CD14-positive monocyte (primary cell): ENCODE measurements at regions not wholly inside any gene's neighbourhood (a gene's known extent, or its start where the extent isn't known, plus 50 kb on each side); places are given as distances from the start of the nearest gene placed in this dataset.

Experiments
- DNase-seq, 3 donors: peaks; one replicate each; pipeline ENCODE4 v3.0.0-alpha.2; 2011 to 2022
- H2AFZ ChIP-seq: 2 replicates; pipeline ENCODE4 v1.6.0; 2012; ENCODE audit warnings: mild to moderate bottlenecking, low read depth, low read length, inconsistent platforms; ENCODE audit not compliant: insufficient read depth, poor library complexity, severe bottlenecking
- H3K27ac ChIP-seq, 2 donors: 1 replicate in 1 of 2; 2 replicates in 1 of 2; pipeline ENCODE4 v1.5.1; 2012 to 2013; ENCODE audit warnings: low read length in 2 of 2, control low read depth in 1 of 2, inconsistent platforms in 1 of 2, low read depth in 1 of 2, mild to moderate bottlenecking in 1 of 2
- H3K27me3 ChIP-seq, 2 donors: one replicate each; pipeline versions ENCODE4 v1.6.0 to v1.6.1; 2011 to 2013; ENCODE audit warnings: low read length in 2 of 2; ENCODE audit not compliant: control insufficient read depth in 2 of 2, insufficient read depth in 2 of 2
- H3K36me3 ChIP-seq, 2 donors: replicated peaks in 1 of 2; 1 replicate in 1 of 2; 2 replicates in 1 of 2; pipeline versions ENCODE4 v1.5.1 to v1.6.1; 2012 to 2013; ENCODE audit warnings: low read length in 2 of 2, control low read depth in 1 of 2, inconsistent platforms in 1 of 2, mild to moderate bottlenecking in 1 of 2; ENCODE audit not compliant: insufficient read depth in 2 of 2, control insufficient read depth in 1 of 2
- H3K4me1 ChIP-seq, 2 donors: 1 replicate in 1 of 2; 2 replicates in 1 of 2; pipeline versions ENCODE4 v1.5.1 to v1.6.1; 2012 to 2013; ENCODE audit warnings: low read length in 2 of 2, control low read depth in 1 of 2, inconsistent platforms in 1 of 2, mild to moderate bottlenecking in 1 of 2, moderate library complexity in 1 of 2; ENCODE audit not compliant: insufficient read depth in 2 of 2, control insufficient read depth in 1 of 2
- H3K4me2 ChIP-seq: replicated peaks from 2 replicates; pipeline ENCODE3; 2012; ENCODE audit warnings: low read length, moderate library complexity, mild to moderate bottlenecking; ENCODE audit not compliant: poor library complexity, severe bottlenecking; ENCODE audit errors: extremely low read depth
- H3K4me3 ChIP-seq, 3 experiments: fragments of 200-600 bp in 1 of 3; sonication (generic) in 1 of 3; replicated peaks in 1 of 3; 1 replicate in 2 of 3; 2 replicates in 1 of 3; pipeline ENCODE4 v1.5.1; 2011 to 2013; ENCODE audit warnings: low read length in 3 of 3, mild to moderate bottlenecking in 3 of 3, control low read depth in 2 of 3, low read depth in 2 of 3, inconsistent platforms in 1 of 3, moderate library complexity in 1 of 3
- H3K79me2 ChIP-seq: 2 replicates; pipeline ENCODE4 v1.6.0; 2012; ENCODE audit warnings: mild to moderate bottlenecking, control low read depth, inconsistent platforms, low read length, moderate library complexity; ENCODE audit not compliant: insufficient read depth
- H3K9ac ChIP-seq: 2 replicates; pipeline ENCODE4 v1.6.0; 2017; ENCODE audit warnings: low read length, mild to moderate bottlenecking; ENCODE audit not compliant: insufficient read depth, poor library complexity, severe bottlenecking
- H3K9me3 ChIP-seq, 2 donors: replicated peaks in 1 of 2; 1 replicate in 1 of 2; 2 replicates in 1 of 2; pipeline versions ENCODE4 v1.5.1 to v1.6.1; 2012 to 2013; ENCODE audit warnings: low read length in 2 of 2, control low read depth in 1 of 2; ENCODE audit not compliant: control insufficient read depth in 1 of 2, insufficient read depth in 1 of 2
- H4K20me1 ChIP-seq: 2 replicates; pipeline ENCODE4 v1.6.0; 2012; ENCODE audit warnings: mild to moderate bottlenecking, low read length, control low read depth, moderate library complexity; ENCODE audit not compliant: insufficient read depth
- H3K27ac Mint-ChIP-seq, 7 donors: one replicate each; pipeline ENCODE4 v1.8.0; 2020; ENCODE audit warnings: mild to moderate bottlenecking in 7 of 7, mixed read lengths in 7 of 7, moderate library complexity in 6 of 7, inconsistent platforms in 2 of 7
- H3K27me3 Mint-ChIP-seq, 3 donors: one replicate each; pipeline ENCODE4 v1.8.0; 2021 to 2022; ENCODE audit warnings: low read depth in 3 of 3, mild to moderate bottlenecking in 3 of 3, mixed read lengths in 3 of 3, moderate library complexity in 3 of 3, inconsistent platforms in 1 of 3
- H3K36me3 Mint-ChIP-seq, 2 donors: one replicate each; pipeline ENCODE4 v1.8.0; 2020; ENCODE audit warnings: mixed read lengths in 2 of 2, inconsistent platforms in 1 of 2, mild to moderate bottlenecking in 1 of 2
- H3K4me1 Mint-ChIP-seq: one replicate; pipeline ENCODE4 v1.8.0; 2020; ENCODE audit warnings: mild to moderate bottlenecking, mixed read lengths
- H3K4me3 Mint-ChIP-seq, 2 donors: one replicate each; pipeline ENCODE4 v1.8.0; 2020; ENCODE audit warnings: mild to moderate bottlenecking in 2 of 2, mixed read lengths in 2 of 2, moderate library complexity in 1 of 2
- H3K9me3 Mint-ChIP-seq, 7 donors: one replicate each; pipeline ENCODE4 v1.8.0; 2020 to 2022; ENCODE audit warnings: mixed read lengths in 7 of 7, mild to moderate bottlenecking in 6 of 7, moderate library complexity in 6 of 7, inconsistent platforms in 2 of 7
- WGBS: methylation state at CpG from one replicate; pipeline ENCODE4 v1.1.5; 2013; ENCODE audit warnings: missing lambda C conversion rate; ENCODE audit not compliant: insufficient coverage; 5-methylcytosine and 5-hydroxymethylcytosine counted together
- intact Hi-C, 2 donors: fragments of 100-400 bp; cut with micrococcal nuclease; formaldehyde crosslinking; loops; one replicate each; pipeline versions ENCODE4 v1.15.0 to v1.15.1; 2023
- TF ChIP-seq, protein P1 (sequence below): fragments of 200-600 bp; IDR thresholded peaks from one replicate; pipeline ENCODE4 v1.8.0; 2022; ENCODE audit warnings: antibody characterized with exemption, mild to moderate bottlenecking

DNA sequence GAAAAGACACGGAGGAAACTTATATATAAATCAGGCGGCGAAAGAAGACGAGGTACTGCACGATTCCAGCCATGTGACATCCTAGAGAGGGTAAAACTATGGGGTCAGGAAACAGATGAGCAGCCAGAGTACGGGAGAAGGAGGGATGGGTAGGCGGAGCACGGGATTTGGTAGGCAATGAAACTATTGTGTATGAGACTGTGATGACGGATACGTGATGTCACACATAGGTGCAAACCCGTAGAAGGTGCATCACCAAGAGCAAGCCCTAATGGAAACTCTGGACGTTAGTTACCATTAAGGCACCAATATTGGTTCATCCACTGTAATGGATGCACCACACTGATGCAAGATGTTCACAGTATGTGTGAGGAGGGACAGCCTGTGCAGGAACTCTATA is 93.8 kb upstream of the MGMT start:
- no peaks in the 10 kb centered on the region for H3K4me1 ChIP-seq
- H3K36me3 ChIP-seq: no peaks in the 10 kb centered on the region
- no peak overlapping the region for H3K27ac ChIP-seq
- H3K27me3 ChIP-seq: peaks cover 19 to 21% of the 10 kb centered on the region in 2 donors
- 90% methylated on average over 11 of the region's 12 CpGs for WGBS
- H3K79me2 ChIP-seq: no peaks in the 10 kb centered on the region
- no peak overlapping the region for H2AFZ ChIP-seq
- H3K9me3 Mint-ChIP-seq: no peaks in the 10 kb centered on the region
- intact Hi-C loops: no loop called here
- peaks cover 7% of the 10 kb centered on the region for H3K4me1 Mint-ChIP-seq
- H3K4me3 Mint-ChIP-seq: peak overlapping the region in 1 of 2 donors; percentile 54
- TF ChIP-seq, protein P1, sequence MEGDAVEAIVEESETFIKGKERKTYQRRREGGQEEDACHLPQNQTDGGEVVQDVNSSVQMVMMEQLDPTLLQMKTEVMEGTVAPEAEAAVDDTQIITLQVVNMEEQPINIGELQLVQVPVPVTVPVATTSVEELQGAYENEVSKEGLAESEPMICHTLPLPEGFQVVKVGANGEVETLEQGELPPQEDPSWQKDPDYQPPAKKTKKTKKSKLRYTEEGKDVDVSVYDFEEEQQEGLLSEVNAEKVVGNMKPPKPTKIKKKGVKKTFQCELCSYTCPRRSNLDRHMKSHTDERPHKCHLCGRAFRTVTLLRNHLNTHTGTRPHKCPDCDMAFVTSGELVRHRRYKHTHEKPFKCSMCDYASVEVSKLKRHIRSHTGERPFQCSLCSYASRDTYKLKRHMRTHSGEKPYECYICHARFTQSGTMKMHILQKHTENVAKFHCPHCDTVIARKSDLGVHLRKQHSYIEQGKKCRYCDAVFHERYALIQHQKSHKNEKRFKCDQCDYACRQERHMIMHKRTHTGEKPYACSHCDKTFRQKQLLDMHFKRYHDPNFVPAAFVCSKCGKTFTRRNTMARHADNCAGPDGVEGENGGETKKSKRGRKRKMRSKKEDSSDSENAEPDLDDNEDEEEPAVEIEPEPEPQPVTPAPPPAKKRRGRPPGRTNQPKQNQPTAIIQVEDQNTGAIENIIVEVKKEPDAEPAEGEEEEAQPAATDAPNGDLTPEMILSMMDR: no peak
- peaks cover 17 to 51% (median 31%) of the 10 kb centered on the region in 3 donors for H3K27me3 Mint-ChIP-seq
- H3K9me3 ChIP-seq: no peaks in the 10 kb centered on the region
- no peak overlapping the region for H3K27ac Mint-ChIP-seq
- H3K4me3 ChIP-seq: no peak overlapping the region
- H3K36me3 Mint-ChIP-seq: no peaks in the 10 kb centered on the region
- H3K4me2 ChIP-seq: no peak overlapping the region
- no peaks in the 10 kb centered on the region for H4K20me1 ChIP-seq
- no peak for DNase-seq
- no peak overlapping the region for H3K9ac ChIP-seq

DNA sequence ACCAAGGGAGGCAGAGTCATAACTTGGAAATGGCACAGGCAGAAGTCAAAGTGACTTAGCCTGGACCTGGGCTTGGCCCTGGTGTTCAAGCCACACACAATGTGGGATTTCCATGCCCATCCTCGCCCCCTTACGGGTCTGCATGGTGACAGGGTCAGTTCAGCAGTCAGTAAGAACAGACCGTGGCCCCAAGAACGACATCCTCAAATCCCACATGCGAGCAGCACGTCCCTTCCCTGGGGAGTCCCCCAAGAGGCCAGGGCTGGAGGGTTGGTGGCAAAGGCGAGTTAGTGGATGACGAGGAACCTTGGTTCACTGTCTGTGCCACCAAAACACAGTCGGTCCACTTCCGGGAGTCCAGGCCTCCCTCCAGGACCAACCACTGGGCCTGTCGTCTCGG is 93.3 kb upstream of the MGMT start:
- TF ChIP-seq, protein P1: no peak
- Mint-ChIP-seq H3K9me3 (no peaks in the 10 kb centered on the region), H3K27ac (no peak overlapping the region), H3K27me3 (peaks cover 17 to 53% (median 36%) of the 10 kb centered on the region in 3 donors), H3K4me3 (no peak overlapping the region), H3K36me3 (no peaks in the 10 kb centered on the region), H3K4me1 (peaks cover 7% of the 10 kb centered on the region)
- no peak for DNase-seq
- Histone ChIP-seq H2AFZ (no peak overlapping the region), H3K4me3 (no peak overlapping the region), H3K9me3 (no peaks in the 10 kb centered on the region), H3K9ac (no peak overlapping the region), H3K4me2 (no peak overlapping the region), H4K20me1 (no peaks in the 10 kb centered on the region), H3K27me3 (peaks cover 19 to 21% of the 10 kb centered on the region in 2 donors), H3K27ac (no peak overlapping the region), H3K36me3 (no peaks in the 10 kb centered on the region), H3K79me2 (no peaks in the 10 kb centered on the region), H3K4me1 (no peaks in the 10 kb centered on the region)
- 97% methylated on average over 9 of the region's 12 CpGs for WGBS
- intact Hi-C loops: no loop called here
